ENCODE measurements at regions not wholly inside any gene's neighbourhood (a gene's known extent, or its start where the extent isn't known, plus 50 kb on each side); places are given as distances from the start of the nearest gene placed in this dataset.

DNA sequence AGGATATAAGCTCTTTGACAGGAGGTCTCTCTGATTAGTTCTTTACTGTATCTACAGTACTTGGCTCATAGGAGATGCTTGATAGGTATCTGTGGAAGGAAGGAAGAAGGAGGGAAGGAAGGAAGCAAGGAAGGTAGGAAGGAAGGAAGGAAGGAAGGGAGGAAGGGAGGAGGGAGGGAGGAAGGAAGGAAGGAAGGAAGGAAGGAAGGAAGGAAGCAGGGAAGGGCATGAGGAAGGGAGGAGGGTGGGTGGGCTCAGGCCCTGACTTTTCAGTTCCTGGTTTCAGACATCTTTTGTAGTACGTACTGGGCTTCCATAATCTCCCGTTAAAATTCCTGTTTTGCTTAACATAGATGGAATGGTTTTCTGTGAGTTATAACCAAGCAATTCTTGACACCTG lies 175.0 kb upstream of the NUDT4 start:
- no peak for TF ChIP-seq FOXP2 (optimal IDR thresholded peaks at IDR 0.05; ENCODE audit: control extremely low read depth, extremely low read length, insufficient read depth)
- TF ChIP-seq EZH2 (IDR thresholded peaks at IDR 0.05) = no peak
- peak; percentile 50; the same call in 1 of the 2 replicates for TF ChIP-seq POLR2AphosphoS5 (IDR thresholded peaks at IDR 0.05; ENCODE audit: borderline replicate concordance, low read depth, low read length)
- DNase-seq (ENCODE audit: low read depth, low spot score) = peak; percentile 90
- Histone ChIP-seq H3K36me3 (ENCODE audit: insufficient read depth, low read length) (no peaks in the 10 kb centered on the region), H3K9ac (ENCODE audit: insufficient read length) (peak overlapping the region; percentile 64), H3K4me3 (peak overlapping the region; percentile 63), H3K27ac (peak overlapping the region; percentile 99), H3K9me3 (ENCODE audit: low read depth, low read length) (no peaks in the 10 kb centered on the region)

DNA sequence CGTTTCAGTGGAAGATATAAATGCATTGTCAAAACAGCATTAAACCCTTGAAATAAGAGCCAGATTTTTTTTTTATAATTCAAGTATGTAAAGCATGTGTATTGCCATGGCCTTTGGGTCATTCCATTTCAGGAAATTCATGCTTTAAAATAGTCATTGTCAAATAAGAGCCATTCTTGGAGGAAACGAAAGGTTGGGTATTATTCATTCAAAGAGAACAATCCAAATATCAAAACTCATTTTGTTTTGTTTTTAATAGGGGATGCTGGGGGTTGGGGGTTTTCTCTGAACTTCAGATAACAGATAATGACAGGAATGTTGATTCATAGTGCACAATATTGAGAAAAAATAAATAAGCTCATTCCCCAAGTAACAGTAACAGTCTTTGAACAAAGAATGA lies 174.4 kb upstream of the NUDT4 start:
- no peak for TF ChIP-seq EZH2 (IDR thresholded peaks at IDR 0.05)
- TF ChIP-seq FOXP2 (optimal IDR thresholded peaks at IDR 0.05; ENCODE audit: control extremely low read depth, extremely low read length, insufficient read depth) = no peak
- no peak for TF ChIP-seq POLR2AphosphoS5 (IDR thresholded peaks at IDR 0.05; ENCODE audit: borderline replicate concordance, low read depth, low read length)
- Histone ChIP-seq H3K27ac (peak overlapping the region; percentile 99), H3K36me3 (ENCODE audit: insufficient read depth, low read length) (no peaks in the 10 kb centered on the region), H3K9me3 (ENCODE audit: low read depth, low read length) (no peaks in the 10 kb centered on the region), H3K9ac (ENCODE audit: insufficient read length) (peak overlapping the region; percentile 64), H3K4me3 (peak overlapping the region; percentile 63)
- no peak for DNase-seq (ENCODE audit: low read depth, low spot score)

DNA sequence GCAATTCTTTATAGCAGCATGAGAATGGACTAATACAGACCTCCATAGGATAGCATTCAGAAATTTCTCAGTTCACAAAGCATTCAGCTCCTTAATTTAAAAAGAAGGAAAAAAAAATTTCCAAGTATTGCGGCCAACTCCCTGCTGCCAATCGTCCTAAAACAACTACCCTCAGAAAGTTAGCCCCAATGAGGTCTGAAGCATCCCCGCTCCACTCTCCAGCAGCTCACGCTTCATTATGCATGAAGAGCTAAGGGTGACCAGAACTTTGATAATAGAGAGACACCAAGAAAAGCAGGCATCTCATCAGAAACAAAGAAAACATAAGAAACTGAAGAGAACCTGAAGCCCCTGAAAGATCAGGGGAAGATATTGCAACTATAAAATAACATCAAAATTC lies 172.8 kb upstream of the NUDT4 start:
- H3K4me3 ChIP-seq = no peak overlapping the region
- peak overlapping the region; percentile 38; the same call in 1 of the 2 replicates for H3K27ac ChIP-seq
- peak overlapping the region; percentile 32 for H3K9ac ChIP-seq (ENCODE audit: insufficient read length)
- no peaks in the 10 kb centered on the region for H3K9me3 ChIP-seq (ENCODE audit: low read depth, low read length)
- TF ChIP-seq POLR2AphosphoS5 (IDR thresholded peaks at IDR 0.05; ENCODE audit: borderline replicate concordance, low read depth, low read length) (no peak), FOXP2 (optimal IDR thresholded peaks at IDR 0.05; ENCODE audit: control extremely low read depth, extremely low read length, insufficient read depth) (no peak), EZH2 (IDR thresholded peaks at IDR 0.05) (no peak)
- no peak for DNase-seq (ENCODE audit: low read depth, low spot score)
- H3K36me3 ChIP-seq (ENCODE audit: insufficient read depth, low read length) = no peaks in the 10 kb centered on the region

GRCh38 chr12:93205361-93205760 lies 172.4 kb upstream of the NUDT4 start:
- Histone ChIP-seq H3K36me3 (ENCODE audit: insufficient read depth, low read length) (no peaks in the 10 kb centered on the region), H3K9ac (ENCODE audit: insufficient read length) (no peak overlapping the region), H3K9me3 (ENCODE audit: low read depth, low read length) (no peaks in the 10 kb centered on the region), H3K4me3 (no peak overlapping the region), H3K27ac (0 out of 2 replicates have a peak overlapping the region, but pooled peaks have one; percentile 38)
- DNase-seq (ENCODE audit: low read depth, low spot score) = no peak
- TF ChIP-seq POLR2AphosphoS5 (IDR thresholded peaks at IDR 0.05; ENCODE audit: borderline replicate concordance, low read depth, low read length) = no peak
- no peak for TF ChIP-seq EZH2 (IDR thresholded peaks at IDR 0.05)
- no peak for TF ChIP-seq FOXP2 (optimal IDR thresholded peaks at IDR 0.05; ENCODE audit: control extremely low read depth, extremely low read length, insufficient read depth)

DNA sequence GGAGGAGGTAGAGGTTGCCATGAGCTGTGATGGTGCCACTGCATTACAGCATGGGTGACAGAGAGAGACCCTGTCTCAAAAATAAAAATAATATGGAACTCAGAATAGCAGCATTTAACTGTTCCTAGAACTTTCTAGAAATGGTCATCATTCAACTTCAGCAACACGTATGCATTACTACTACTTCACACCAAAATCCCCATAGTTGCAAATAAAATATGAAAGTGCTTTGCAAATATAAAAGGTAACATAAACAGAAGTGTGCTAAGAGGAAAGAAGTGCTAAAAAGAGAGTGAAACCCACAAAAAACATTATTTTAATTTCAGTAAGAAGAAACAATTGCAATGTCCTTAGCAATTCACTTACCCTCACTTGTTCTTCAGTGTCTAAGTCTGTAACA lies 169.7 kb upstream of the NUDT4 start:
- DNase-seq (ENCODE audit: low read depth, low spot score) = no peak
- no peak for TF ChIP-seq POLR2AphosphoS5 (IDR thresholded peaks at IDR 0.05; ENCODE audit: borderline replicate concordance, low read depth, low read length)
- no peak for TF ChIP-seq FOXP2 (optimal IDR thresholded peaks at IDR 0.05; ENCODE audit: control extremely low read depth, extremely low read length, insufficient read depth)
- no peak for TF ChIP-seq EZH2 (IDR thresholded peaks at IDR 0.05)
- Histone ChIP-seq H3K9me3 (ENCODE audit: low read depth, low read length) (no peaks in the 10 kb centered on the region), H3K27ac (no peak overlapping the region), H3K9ac (ENCODE audit: insufficient read length) (no peak overlapping the region), H3K4me3 (no peak overlapping the region), H3K36me3 (ENCODE audit: insufficient read depth, low read length) (no peaks in the 10 kb centered on the region)

- Histone ChIP-seq H3K4me3 (no peak overlapping the region), H3K36me3 (ENCODE audit: insufficient read depth, low read length) (no peaks in the 10 kb centered on the region), H3K9me3 (ENCODE audit: low read depth, low read length) (no peaks in the 10 kb centered on the region), H3K9ac (ENCODE audit: insufficient read length) (no peak overlapping the region), H3K27ac (no peak overlapping the region)
- TF ChIP-seq FOXP2 (optimal IDR thresholded peaks at IDR 0.05; ENCODE audit: control extremely low read depth, extremely low read length, insufficient read depth) = no peak
- TF ChIP-seq EZH2 (IDR thresholded peaks at IDR 0.05) = no peak
- TF ChIP-seq POLR2AphosphoS5 (IDR thresholded peaks at IDR 0.05; ENCODE audit: borderline replicate concordance, low read depth, low read length) = no peak
- no peak for DNase-seq (ENCODE audit: low read depth, low spot score)
These were observed 163.0 kb upstream of the NUDT4 start for GRCh38 chr12:93214523-93215289.

GRCh38 chr12:93215290-93215678 lies 162.4 kb upstream of the NUDT4 start:
- H3K4me3 ChIP-seq = no peak overlapping the region
- H3K9ac ChIP-seq (ENCODE audit: insufficient read length) = no peak overlapping the region
- H3K9me3 ChIP-seq (ENCODE audit: low read depth, low read length) = no peaks in the 10 kb centered on the region
- DNase-seq (ENCODE audit: low read depth, low spot score) = no peak
- no peak overlapping the region for H3K27ac ChIP-seq
- TF ChIP-seq EZH2 (IDR thresholded peaks at IDR 0.05) (no peak), FOXP2 (optimal IDR thresholded peaks at IDR 0.05; ENCODE audit: control extremely low read depth, extremely low read length, insufficient read depth) (no peak), POLR2AphosphoS5 (IDR thresholded peaks at IDR 0.05; ENCODE audit: borderline replicate concordance, low read depth, low read length) (no peak)
- no peaks in the 10 kb centered on the region for H3K36me3 ChIP-seq (ENCODE audit: insufficient read depth, low read length)

DNA sequence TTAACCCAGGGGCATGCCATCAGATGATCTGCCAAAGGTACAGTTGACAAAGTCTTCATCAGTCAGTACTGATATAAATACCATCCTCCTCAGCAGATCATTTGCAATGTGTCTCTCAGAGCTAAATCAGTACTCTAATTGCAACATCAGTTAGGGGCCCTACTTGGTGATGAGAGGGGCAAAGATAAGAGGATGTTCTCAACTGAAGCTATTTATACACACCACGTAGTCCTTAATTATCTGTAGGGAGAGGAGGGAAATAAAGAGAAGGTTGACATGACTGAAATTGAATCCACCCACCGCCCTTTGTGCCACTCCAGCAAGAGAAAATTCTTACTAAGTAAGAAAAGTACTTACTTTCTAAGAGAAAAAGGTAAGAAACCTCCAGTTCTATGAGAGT lies 157.8 kb upstream of the NUDT4 start:
- Histone ChIP-seq H3K4me3 (no peak overlapping the region), H3K27ac (peak overlapping the region; percentile 65; the same call in 1 of the 2 replicates), H3K9me3 (ENCODE audit: low read depth, low read length) (no peaks in the 10 kb centered on the region), H3K9ac (ENCODE audit: insufficient read length) (no peak overlapping the region), H3K36me3 (ENCODE audit: insufficient read depth, low read length) (no peaks in the 10 kb centered on the region)
- DNase-seq (ENCODE audit: low read depth, low spot score) = no peak
- TF ChIP-seq POLR2AphosphoS5 (IDR thresholded peaks at IDR 0.05; ENCODE audit: borderline replicate concordance, low read depth, low read length) = no peak
- TF ChIP-seq EZH2 (IDR thresholded peaks at IDR 0.05) = no peak
- no peak for TF ChIP-seq FOXP2 (optimal IDR thresholded peaks at IDR 0.05; ENCODE audit: control extremely low read depth, extremely low read length, insufficient read depth)
